HG03135 (cell line): ENCODE measurements at regions not wholly inside any gene's neighbourhood (a gene's known extent, or its start where the extent isn't known, plus 50 kb on each side); places are given as distances from the start of the nearest gene placed in this dataset.
"Not testable (repeated sequence)": the region's sequence is repeated elsewhere in the genome, so short reads cannot be mapped to it uniquely, and the experiment has no call there.

Experiments used
- ATAC-seq: cut with Tn5 transposase; IDR thresholded peaks from one replicate; pipeline ENCODE4 v1.9.1; 2021; ENCODE audit warnings: mild to moderate bottlenecking, moderate library complexity; ENCODE audit not compliant: unreplicated experiment

GRCh38 chr12:90710711-90711110, 244.3 kb downstream of the CCER1 start:
- ATAC-seq: no peak

- no peak for ATAC-seq
Observed at GRCh38 chr12:90706036-90706435, 248.9 kb downstream of the CCER1 start.

- ATAC-seq: no peak
Observed at GRCh38 chr12:90695415-90695814, 259.6 kb downstream of the CCER1 start.

- no peak for ATAC-seq
Observed at GRCh38 chr12:90690120-90690519, 264.9 kb downstream of the CCER1 start.

- ATAC-seq: not testable (repeated sequence)
Observed at GRCh38 chr12:90687682-90688081, 267.3 kb downstream of the CCER1 start.

- no peak for ATAC-seq
Observed at GRCh38 chr12:90683871-90684270, 271.1 kb downstream of the CCER1 start.

GRCh38 chr12:90682398-90682797, 272.6 kb downstream of the CCER1 start:
- ATAC-seq: no peak

GRCh38 chr12:90679674-90680073, 275.3 kb downstream of the CCER1 start:
- no peak for ATAC-seq

- no peak for ATAC-seq
Observed at GRCh38 chr12:90677552-90677951, 277.4 kb downstream of the CCER1 start.

GRCh38 chr12:90677055-90677454, 277.9 kb downstream of the CCER1 start:
- ATAC-seq: no peak

GRCh38 chr12:90675106-90675505, 279.9 kb downstream of the CCER1 start:
- ATAC-seq: no peak

GRCh38 chr12:90672081-90672480, 282.9 kb downstream of the CCER1 start:
- no peak for ATAC-seq

- not testable (repeated sequence) for ATAC-seq
Observed at GRCh38 chr12:90663949-90664348, 291.0 kb downstream of the CCER1 start.

- ATAC-seq: no peak
Observed at GRCh38 chr12:90659060-90659459, 295.9 kb downstream of the CCER1 start.

GRCh38 chr12:90653040-90653439, 301.9 kb downstream of the CCER1 start:
- no peak for ATAC-seq

GRCh38 chr12:90652280-90652679, 302.7 kb downstream of the CCER1 start:
- no peak for ATAC-seq

GRCh38 chr12:90645181-90645580, 309.8 kb downstream of the CCER1 start:
- no peak for ATAC-seq

- ATAC-seq: no peak
Observed at GRCh38 chr12:90631591-90632212, 323.3 kb downstream of the CCER1 start.

GRCh38 chr12:90630006-90630405, 325.0 kb downstream of the CCER1 start:
- ATAC-seq: no peak

GRCh38 chr12:90628213-90628612, 326.8 kb downstream of the CCER1 start:
- ATAC-seq: no peak

- no peak for ATAC-seq
Observed at GRCh38 chr12:90627180-90627896, 327.6 kb downstream of the CCER1 start.

- ATAC-seq: no peak
Observed at GRCh38 chr12:90622431-90622830, 332.5 kb downstream of the CCER1 start.

GRCh38 chr12:90621927-90622326, 333.0 kb downstream of the CCER1 start:
- no peak for ATAC-seq
